Mucosa of gallbladder (tissue), 1 donor: ENCODE measurements at regions not wholly inside any gene's neighbourhood (a gene's known extent, or its start where the extent isn't known, plus 50 kb on each side); places are given as distances from the start of the nearest gene placed in this dataset.

Source experiments
- DNase-seq: peaks from one replicate; pipeline ENCODE4 v3.0.0-alpha.2; 2020; ENCODE audit warnings: low spot score
- donor health status: DM: no; HTN: no; CAD: no.

DNA sequence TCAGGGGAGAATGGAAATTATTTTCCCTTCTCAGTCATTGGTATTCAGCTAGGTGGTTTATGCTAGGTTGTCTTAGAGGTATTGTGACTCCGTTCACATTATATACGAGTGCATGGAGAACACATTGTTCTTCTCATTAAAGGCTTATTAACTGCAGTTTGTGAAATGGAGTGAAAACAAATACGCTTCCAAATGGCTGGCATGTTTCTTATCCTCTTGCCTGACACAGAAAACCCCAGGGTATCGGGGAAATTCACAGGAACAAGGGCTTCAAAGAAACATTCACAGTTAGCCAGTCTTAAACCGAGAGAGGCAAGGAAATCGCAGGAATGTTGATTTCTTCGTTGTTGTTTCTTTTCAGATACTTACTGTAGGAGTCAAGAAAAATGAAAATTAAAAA lies 1047.9 kb upstream of the RBFOX1 start:
- no peak for DNase-seq

DNA sequence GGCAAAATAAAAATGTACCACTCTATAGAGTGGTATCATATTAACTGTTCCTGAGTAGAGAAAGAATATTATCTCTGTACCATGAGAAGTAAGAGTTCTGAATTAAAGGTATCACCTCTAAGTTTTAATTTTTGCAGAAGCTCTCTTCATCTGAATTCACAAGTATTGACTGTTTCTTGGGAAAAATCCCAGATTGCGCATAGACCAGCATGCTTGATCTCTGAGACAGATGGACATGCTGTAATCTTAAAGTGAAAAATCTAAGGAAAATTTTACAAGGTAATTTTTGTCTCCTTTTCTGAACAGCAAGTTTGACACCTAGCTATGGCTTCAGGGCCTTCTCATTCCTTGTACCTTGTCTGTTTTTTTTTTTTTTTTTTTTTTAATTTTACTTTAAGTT lies 1050.7 kb upstream of the RBFOX1 start:
- no peak for DNase-seq

DNA sequence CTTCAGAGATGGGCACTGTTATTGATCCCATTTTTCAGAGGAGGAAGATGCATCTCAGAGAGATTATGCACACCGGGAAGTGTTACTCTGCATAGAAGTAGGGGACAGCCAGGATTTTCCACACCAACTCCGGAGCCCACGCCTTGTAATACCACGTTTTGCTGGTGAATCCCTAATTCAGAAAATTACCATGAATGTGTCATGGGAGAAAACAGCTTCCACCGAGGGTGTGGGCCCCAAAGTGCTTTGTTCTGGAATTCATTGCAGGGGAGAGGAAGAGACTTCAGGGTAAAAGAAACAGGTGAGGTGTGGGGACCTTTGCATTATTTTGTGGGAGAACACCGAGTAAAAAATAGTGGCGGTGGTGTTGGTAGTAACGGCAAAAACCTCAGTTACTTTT lies 1051.4 kb upstream of the RBFOX1 start:
- no peak for DNase-seq

DNA sequence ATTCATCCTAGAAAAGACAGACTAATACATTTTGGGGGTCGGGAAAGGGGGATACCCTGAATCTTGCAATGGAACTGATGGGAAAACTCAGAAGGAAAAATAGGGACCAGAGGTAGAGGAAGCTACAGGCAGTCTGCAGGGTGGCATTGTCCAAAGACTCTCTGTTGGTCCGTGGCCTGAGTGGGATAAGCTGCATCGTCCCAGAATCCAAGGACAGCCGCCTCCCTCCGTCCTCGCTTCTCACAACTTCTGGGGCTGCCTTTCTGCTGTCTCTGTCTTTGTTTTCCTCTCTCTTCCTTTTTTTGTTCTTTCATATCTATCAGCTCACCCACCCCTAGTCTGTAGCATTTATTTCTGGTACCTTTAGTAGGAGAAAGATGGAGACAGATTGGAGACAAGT lies 1052.6 kb upstream of the RBFOX1 start:
- DNase-seq = no peak

DNA sequence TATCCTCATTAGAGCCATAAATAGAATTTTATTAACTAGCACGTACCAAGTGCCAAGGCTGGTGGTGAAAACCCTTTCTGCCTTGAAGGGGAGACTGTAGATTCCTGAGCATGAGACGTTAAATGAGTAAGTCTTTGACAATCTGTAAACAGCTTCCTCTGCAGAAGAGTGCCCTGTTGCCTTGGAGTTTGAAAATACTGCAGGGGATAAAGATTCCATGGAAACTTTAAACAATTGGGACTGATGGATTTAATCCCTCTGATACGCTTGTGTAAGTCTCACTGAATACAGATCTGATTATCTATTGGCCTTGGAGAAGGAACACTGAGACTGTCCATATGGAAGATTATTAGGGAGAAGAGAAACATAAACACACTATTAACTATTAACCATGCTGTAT lies 1053.4 kb upstream of the RBFOX1 start:
- DNase-seq = no peak

DNA sequence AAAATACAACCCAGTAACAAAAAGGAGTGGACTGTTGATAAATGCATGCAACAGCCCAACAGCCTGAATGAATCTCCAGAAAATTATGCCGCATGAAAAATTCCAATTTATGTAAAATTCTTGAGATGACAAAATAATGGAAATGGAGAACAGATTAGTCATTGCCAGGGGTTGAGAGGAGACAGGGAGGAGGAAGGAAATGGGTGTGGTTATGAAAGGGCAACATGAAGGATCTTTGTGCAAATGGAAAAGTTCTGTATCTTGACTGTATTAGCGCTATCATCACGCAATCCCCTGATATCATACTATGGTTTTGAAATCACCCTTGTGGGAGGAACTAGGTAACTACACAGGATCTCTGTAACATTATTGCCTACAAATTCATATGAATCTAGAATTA lies 1058.3 kb upstream of the RBFOX1 start:
- DNase-seq = no peak

DNA sequence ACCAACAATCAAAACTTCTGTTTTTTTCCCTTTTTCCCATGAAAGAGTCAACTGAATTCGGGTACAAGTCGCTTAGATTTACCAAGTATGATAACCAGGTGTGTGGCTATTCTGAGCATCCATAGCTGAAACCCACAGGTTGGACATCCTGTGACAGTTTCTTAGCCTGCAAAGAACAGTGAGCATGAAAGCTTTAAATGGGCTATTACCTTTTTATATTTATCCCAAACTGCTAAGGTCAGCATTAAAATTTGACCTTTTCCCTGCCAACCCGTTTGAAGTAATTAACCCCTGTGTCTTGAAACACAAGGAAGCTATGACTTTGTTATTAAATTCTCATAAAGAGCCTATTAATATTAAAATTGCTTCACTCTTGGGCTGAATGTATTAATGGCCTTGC lies 1065.0 kb upstream of the RBFOX1 start:
- DNase-seq = no peak

DNA sequence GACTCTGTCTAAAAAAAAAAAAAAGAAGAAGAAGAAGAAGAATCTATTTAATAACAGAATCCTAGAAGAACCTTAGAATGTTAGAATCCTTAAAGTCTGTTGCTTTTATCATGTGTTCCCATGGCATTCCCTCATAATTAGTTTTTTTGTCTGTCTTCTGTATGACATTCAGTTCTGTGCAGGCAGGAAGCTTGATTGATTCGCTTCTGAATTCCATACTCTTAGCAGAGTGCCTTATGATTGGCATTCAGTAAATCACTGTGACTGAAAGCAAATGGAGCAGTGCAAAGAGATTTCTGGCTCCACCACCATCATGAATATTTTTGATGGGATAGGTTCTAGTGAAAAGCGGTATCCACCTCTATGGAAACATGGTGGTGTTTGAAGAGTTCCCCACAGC lies 1065.9 kb upstream of the RBFOX1 start:
- DNase-seq = no peak

DNA sequence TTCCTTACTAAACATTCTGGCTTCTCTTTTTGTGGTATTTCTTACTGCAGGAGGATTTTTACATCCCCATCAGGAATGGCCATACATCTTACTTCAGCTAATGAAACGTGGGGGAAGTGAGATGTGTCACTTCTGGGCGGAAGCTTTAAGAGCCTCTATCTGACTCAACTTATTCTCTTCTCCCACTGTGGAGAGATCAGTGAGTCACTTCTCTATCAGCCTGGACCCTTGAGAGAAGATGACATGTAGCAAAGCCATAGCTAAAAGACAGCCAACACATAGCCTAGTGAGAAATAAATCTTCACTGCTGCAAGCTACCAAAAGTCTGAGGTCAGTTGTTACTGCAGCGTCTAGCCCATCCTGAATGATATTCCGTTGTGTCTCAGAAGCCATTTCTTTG lies 1066.7 kb upstream of the RBFOX1 start:
- DNase-seq = no peak

DNA sequence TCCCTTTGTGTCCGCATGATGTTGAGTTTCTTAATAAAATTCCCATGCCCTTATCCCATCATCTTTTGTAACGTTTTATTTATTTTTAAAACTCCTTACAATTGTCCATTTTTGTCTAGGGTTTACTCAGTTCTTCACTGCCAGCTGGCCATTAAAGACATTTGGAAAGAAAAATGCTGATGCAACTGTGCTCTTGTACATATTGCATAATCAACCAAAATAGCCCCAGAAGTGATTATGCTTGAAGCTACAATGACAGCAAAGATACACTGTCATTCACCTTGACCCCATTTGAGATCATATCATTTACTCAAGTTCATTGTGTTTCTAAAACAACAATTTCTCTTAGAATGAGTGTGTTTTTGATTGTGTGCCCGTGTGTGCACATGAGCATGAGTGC lies 1074.6 kb upstream of the RBFOX1 start:
- DNase-seq = no peak

DNA sequence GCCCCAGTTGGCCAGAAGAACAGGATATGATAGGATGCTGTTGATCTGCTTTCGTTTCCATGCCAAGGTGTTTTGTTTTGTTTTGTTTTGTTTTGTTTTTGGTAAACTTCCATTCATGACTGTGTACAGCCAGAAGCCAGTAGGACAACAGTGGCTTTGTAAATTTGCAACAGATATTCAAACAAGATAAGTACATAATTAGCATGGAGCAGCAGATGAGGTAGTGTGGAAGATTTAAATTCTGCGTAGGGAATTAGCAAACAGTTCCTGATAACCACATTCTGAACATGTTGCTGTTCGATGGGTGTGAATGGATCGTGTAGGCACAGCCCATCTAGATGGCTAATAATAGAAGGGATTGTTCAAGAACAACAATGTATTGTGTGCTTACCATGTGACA lies 1080.1 kb upstream of the RBFOX1 start:
- no peak for DNase-seq

DNA sequence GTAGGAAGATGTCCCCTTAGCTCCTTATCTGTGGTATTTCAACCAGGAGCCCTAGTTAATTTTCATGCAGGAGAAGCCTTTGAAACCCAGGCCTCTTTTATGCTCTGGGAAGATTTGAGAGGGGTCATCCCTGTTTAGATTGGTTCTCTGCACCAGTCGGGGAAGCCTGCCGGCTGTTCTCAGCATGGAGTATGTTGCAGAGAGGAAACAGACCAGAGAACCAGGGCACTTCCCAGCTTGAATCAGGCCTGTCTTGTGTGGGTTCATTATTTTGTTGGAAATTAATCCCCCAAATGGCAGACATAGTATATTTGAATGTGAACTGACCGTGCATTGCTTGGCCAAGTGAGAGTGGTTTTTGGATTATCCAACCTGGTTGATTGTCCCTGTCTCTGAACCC lies 1082.1 kb upstream of the RBFOX1 start:
- no peak for DNase-seq

DNA sequence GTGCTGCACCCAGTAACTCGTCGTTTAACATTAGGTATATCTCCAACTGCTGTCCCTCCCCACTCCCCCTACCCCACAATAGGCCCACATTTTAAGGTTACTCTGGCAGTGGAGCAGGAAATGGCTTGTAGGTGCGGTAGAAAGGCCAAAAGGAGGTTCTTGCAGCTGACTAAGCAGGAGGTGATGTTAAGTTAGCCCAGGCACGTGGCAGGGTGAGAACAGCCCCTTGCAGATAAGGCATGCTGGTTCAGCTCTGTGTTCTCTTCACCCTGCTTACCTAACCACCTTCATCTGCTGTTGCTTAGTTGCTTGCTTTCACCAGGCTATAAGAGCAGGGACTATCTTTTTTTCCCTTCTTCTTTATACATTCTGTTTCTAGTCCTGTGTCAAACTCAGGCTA lies 1082.8 kb upstream of the RBFOX1 start:
- DNase-seq = no peak

DNA sequence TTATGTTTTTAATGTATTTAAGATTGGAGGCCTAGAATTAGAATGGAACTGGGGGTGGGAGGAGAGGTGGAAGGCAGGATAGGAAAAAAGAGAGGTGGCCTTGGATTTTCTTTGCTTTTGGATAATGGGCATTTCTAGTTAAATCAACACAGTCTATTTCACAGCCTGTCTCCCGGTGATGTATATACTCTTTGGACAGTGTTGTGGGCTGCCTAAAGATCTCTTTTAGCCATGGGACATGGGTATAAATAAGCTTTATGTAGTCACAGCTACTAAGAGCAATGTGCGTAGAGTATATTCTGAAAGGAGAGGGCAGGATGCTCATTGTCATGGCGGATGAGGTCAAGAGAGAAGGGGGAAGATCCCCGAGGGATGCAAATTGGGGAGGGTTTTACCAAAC lies 1084.4 kb upstream of the RBFOX1 start:
- no peak for DNase-seq

DNA sequence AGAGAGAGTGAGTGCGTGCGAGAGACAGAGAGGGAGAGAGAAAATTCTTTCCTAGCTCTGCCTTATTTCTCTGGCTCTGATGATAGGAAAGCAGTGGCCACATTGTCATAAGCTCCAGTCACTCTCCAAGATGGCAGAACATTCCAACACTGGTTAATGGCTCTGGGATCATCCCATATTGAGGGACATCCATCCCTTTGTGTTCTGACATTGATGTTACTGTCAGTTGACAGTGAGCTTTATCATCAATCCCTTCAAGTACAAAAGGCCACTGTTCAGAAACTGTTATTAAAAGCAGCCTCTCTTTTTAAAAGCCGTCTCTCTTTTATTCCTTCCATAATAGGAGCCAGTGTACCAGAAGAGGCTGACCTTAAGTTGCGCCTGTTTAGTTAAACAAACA lies 1084.9 kb upstream of the RBFOX1 start:
- DNase-seq = no peak

DNA sequence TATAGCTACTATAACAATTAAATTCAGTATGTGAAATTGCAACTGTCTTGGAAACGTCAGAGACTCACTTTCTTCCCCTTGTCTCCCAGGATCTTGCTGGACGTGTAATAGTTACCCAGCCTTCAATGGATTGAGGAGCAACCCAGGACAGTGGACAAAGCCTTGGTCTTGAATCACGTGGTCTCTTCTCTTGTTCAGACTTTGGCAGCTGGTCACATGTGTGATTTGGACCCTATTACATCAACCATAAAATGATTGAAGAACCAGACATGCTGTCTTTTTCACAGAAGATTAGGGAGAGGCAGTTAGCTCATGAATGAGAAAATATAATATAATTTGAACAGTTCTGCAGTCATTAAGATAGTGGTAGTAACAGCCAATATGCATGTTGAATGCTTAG lies 1085.5 kb upstream of the RBFOX1 start:
- no peak for DNase-seq

DNA sequence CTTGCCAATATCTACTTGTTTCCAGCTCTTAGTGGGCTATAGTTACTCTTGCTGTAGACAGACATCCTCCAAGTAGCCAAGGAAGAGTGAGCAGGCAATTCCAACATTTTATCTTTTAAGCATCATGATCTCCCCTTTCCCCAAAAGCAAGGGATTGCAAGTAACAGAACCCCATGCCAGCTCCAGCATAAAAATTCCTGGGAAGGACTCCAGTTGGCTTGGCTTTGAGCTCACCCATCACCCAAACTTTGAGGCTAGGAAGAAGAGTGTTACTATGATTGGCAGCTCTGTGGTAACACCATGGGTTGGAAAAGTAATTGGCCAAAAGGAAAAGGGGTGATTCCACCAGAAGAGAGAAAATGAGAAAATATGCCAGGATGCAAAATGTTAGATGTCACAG lies 1086.4 kb upstream of the RBFOX1 start:
- DNase-seq = no peak

DNA sequence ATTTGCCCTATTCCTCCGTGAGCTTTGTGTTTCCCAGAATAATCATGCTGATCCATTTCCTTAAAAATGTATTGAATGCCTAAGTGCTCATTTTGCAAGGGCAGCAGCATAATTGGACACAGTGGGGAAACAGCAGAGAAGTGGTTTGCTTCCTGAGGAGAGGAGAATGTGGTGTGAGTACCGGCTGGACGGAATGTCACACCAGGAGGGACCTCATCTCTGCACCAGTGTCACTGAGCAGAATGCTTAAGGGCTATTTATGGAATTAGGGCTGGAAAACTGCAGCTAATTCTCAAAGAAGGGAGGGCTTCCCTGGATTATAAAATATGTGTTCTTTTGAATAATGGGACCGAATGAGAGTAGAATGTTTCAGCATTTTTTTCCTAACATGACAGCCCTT lies 1100.6 kb upstream of the RBFOX1 start:
- no peak for DNase-seq

DNA sequence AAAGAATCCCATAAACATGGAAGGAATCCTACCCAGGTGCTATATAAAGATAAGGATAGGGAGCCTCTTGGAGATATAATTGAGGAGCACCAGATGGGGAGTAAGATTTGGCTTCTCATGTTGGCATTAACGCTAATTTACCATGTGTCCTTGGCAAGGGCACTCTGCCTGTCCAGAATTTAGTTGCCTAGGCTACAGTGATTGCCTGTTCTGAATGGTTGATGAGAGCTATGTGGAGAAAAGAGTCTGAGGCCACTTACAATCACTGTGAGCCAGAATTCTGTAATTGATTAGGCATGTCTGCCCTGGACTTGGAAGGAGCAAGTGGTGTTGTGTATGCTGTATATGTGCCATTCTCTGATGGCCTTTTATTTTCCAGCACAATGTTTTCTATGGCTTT lies 1101.2 kb upstream of the RBFOX1 start:
- DNase-seq = no peak

DNA sequence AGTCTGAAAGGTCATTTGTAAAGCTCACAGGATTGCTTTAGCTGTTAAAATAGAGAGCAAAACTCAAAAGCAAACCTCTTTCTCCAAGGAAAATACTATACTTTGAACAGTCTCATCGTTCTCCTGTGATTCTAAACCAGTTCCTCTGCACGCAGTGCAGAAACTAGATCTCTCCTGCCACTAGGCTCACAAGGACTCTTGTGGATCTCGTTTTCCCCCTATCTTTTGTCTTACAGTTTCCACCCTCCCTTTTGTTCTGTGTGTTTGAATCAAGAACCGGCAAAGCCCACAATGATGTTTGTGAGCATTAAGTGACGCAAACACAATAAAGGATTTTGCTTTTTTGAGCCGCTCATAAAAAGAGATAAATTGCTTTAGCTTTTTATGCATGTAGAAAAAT lies 1103.5 kb upstream of the RBFOX1 start:
- no peak for DNase-seq

DNA sequence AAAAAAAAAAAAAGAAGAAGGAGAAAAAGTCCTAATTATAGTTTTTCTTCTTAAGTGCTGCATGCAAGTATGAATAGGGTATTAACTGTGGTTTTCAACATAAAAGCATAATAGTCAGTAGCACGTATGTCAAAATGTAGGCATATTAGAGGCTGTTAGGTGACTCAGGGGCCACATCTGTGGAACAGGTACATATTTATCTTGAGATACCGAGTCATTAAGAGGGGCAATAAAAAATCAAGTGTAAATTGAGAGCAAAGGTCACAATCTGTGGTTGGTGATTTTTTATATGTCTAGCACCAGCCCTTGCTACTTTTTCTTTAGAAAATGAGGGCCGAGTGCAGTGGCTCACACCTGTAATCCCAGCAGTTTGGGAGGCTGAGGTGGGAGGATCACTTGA lies 1113.8 kb upstream of the RBFOX1 start:
- DNase-seq = no peak

DNA sequence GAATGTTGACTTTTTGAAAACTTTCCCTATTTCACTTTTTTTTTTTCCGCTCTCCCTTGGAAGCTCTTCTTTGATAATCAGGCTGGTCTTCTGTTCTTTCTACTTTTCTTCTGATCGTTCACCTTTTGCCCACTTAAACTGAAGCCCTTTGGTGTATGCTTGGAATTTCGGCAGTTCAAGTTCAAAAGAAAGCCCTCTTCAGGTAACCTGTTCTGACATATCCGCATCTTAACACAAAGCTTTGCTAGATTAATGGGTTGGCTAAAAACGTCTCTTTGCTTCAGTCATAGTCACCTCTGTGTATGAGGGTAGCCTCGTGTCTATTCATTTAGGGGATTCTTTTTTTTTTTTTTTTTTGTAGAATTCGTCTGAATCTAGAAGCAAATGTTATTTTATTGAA lies 1115.8 kb upstream of the RBFOX1 start:
- no peak for DNase-seq

DNA sequence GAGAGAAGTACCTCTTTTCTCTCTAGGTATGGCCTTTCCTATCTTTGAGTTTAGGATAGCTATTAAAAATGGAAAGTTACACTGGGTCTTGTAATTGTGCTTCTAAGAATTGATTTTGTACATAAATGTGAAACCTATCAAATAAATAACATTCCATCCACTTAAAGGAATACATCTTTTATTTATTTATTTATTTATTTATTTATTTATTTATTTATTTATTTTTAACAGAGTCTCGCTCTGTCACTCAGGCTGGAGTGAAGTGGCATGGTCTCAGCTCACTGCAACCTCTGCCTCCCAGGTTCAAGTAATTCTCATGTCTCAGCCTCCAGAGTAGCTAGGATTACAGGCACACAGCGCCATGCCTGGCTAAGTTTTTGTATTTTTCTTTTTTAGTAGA lies 1114.0 kb upstream of the EEF2KMT start:
- DNase-seq = no peak

DNA sequence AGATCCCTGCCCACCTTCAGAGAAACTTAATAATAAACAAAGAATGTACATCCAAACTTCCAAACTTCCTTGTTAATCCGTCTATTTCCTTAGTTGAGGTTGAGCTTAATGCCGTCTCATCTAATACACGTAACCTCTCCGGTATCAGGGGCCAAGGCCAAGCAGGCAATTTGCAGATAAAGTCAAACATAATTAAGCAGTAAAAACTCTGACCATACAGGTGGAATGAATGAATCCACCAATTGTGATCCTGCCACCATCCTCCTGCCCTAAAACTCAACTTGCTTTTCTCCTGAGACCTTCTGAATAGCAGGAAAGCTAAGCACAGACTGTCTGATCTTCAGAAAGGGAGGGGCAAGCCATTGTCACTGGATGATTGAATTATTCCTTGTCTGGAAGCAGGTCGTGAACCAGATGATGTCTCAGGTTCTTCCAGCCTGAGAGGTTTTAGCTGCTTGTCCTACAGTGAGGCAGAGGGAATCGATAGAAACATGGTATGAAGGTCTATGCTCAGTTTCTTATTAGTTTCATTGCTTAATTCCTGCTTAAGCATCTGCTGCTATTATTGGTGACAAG lies 1111.8 kb upstream of the EEF2KMT start:
- DNase-seq = no peak

DNA sequence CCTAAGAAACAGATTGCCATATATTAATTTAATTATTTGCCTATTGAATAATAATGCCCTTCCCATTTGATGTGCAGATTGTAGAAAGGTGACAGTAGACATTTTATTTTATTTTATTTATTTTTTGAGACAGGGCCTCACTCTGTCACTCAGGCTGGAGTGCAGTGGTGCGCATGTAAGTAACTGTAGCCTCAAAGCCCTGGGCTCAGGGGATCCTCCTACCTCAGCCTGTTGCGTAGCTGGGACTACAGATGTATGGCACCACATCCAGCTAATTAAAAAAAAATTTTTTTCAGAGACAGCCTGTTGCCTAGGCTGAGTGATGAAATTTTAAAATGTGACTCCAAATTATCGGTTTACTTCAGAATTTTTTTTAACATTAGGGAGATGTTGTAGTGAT lies 1110.0 kb upstream of the EEF2KMT start:
- no peak for DNase-seq
